ENCODE measurements at regions not wholly inside any gene's neighbourhood (a gene's known extent, or its start where the extent isn't known, plus 50 kb on each side); places are given as distances from the start of the nearest gene placed in this dataset.

DNA sequence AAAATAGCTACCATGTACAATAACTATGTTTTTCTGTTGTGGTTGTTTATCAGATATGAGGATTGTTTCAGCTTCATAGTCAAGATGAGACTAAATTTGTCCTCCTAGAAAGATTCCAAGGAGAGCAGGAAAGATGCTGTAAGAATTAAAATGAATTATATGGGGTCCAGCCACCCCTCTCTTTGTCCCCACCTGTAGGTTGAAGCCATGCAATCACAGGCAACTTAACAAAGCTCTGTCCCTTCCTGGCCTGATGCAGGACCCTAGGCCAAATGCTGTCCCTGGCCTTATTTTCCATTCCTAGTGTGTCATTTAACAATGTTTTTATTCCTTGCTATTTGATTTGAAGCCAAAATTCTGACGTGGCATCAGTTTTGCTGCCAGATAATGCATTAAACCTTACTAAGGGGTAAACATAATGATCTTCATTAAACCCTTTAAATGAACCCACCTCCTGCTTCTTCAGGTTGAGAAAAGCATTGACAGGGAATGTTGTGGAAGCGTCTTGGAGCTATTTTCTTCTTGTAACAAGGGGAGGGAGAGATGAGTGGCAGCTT lies 240.9 kb upstream of the ZNF521 start:
- H3K9me3 ChIP-seq (ENCODE audit: control insufficient read depth, insufficient read depth, low read length), result no peaks in the 10 kb centered on the region
- H3K36me3 ChIP-seq (ENCODE audit: control insufficient read depth, insufficient read depth, low read length), result no peaks in the 10 kb centered on the region
- H3K27me3 ChIP-seq (ENCODE audit: control insufficient read depth, insufficient read depth, low read length), result no peaks in the 10 kb centered on the region
- H3K4me3 ChIP-seq (ENCODE audit: low read length), result no peak overlapping the region
- Mint-ChIP-seq H3K27ac (no peak overlapping the region), H3K27me3 (ENCODE audit: low read depth in 2 of 2) (no peaks in the 10 kb centered on the region), H3K9me3 (no peaks in the 10 kb centered on the region), H3K4me1 (no peaks in the 10 kb centered on the region), H3K4me3 (no peak overlapping the region), H3K36me3 (no peaks in the 10 kb centered on the region)
- TF ChIP-seq, protein P1, sequence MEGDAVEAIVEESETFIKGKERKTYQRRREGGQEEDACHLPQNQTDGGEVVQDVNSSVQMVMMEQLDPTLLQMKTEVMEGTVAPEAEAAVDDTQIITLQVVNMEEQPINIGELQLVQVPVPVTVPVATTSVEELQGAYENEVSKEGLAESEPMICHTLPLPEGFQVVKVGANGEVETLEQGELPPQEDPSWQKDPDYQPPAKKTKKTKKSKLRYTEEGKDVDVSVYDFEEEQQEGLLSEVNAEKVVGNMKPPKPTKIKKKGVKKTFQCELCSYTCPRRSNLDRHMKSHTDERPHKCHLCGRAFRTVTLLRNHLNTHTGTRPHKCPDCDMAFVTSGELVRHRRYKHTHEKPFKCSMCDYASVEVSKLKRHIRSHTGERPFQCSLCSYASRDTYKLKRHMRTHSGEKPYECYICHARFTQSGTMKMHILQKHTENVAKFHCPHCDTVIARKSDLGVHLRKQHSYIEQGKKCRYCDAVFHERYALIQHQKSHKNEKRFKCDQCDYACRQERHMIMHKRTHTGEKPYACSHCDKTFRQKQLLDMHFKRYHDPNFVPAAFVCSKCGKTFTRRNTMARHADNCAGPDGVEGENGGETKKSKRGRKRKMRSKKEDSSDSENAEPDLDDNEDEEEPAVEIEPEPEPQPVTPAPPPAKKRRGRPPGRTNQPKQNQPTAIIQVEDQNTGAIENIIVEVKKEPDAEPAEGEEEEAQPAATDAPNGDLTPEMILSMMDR (IDR thresholded peaks at IDR 0.05), result no peak
- H3K27ac ChIP-seq (ENCODE audit: low read length), result no peak overlapping the region
- ATAC-seq (no peak), DNase-seq (no peak)
- no peaks in the 10 kb centered on the region for H3K4me1 ChIP-seq (ENCODE audit: control insufficient read depth, insufficient read depth, low read length)
- intact Hi-C loops (cut with micrococcal nuclease), result no loop called here
- 86% methylated on average over 2 of the region's 2 CpGs for WGBS (ENCODE audit: insufficient coverage)

DNA sequence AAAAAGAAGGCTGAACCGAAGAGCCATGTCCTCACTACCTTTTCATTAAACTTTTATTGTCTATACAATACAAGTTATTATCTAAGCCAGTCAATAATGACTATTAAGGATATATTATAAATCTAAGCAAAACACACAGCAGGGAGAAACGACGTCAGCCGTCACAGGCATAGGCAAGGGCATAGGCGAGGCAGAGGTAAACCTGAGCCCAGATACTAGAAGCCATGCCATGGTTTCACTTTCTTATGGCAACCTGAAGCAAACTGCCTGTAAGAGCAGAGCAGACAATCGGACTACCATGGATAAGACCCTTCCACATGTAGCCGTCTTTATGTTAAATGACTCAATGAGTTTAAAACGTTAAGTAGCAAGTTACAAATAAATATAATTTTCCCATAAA lies 238.5 kb upstream of the ZNF521 start:
- no peak overlapping the region for H3K4me3 Mint-ChIP-seq
- no peaks in the 10 kb centered on the region for H3K27me3 Mint-ChIP-seq (ENCODE audit: low read depth in 2 of 2)
- TF ChIP-seq, protein P1 (IDR thresholded peaks at IDR 0.05), result no peak
- Histone ChIP-seq H3K4me3 (ENCODE audit: low read length) (no peak overlapping the region), H3K4me1 (ENCODE audit: control insufficient read depth, insufficient read depth, low read length) (no peaks in the 10 kb centered on the region), H3K9me3 (ENCODE audit: control insufficient read depth, insufficient read depth, low read length) (no peaks in the 10 kb centered on the region), H3K27me3 (ENCODE audit: control insufficient read depth, insufficient read depth, low read length) (no peaks in the 10 kb centered on the region), H3K27ac (ENCODE audit: low read length) (no peak overlapping the region), H3K36me3 (ENCODE audit: control insufficient read depth, insufficient read depth, low read length) (no peaks in the 10 kb centered on the region)
- intact Hi-C loops (cut with micrococcal nuclease), result no loop called here
- 95% methylated on average over 5 of the region's 8 CpGs for WGBS (ENCODE audit: insufficient coverage)
- peaks cover 0 to 3% of the 10 kb centered on the region in 2 donors for H3K9me3 Mint-ChIP-seq
- no peak overlapping the region for H3K27ac Mint-ChIP-seq
- H3K4me1 Mint-ChIP-seq, result no peaks in the 10 kb centered on the region
- ATAC-seq (no peak), DNase-seq (no peak)
- H3K36me3 Mint-ChIP-seq, result no peaks in the 10 kb centered on the region

DNA sequence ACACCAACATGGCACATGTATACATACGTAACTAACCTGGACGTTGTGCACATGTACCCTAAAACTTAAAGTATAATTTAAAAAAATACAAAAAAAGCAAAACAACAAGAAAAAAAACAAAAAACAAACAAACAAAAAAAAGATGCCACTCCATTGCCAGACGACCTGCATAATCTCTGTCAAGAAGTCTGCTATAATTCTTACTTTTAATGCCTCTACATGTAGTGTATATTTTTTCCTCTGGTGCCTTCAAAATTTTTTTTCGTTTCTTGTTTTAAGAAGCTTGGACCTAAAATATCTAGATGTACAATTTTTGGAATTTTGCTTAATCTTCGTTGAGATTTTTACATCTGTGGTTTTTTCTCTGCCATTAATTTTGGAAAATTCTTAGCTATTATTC lies 235.6 kb upstream of the ZNF521 start:
- no peaks in the 10 kb centered on the region for H3K36me3 Mint-ChIP-seq
- 100% methylated on average over 2 of the region's 5 CpGs for WGBS (ENCODE audit: insufficient coverage)
- H3K9me3 ChIP-seq (ENCODE audit: control insufficient read depth, insufficient read depth, low read length), result no peaks in the 10 kb centered on the region

DNA sequence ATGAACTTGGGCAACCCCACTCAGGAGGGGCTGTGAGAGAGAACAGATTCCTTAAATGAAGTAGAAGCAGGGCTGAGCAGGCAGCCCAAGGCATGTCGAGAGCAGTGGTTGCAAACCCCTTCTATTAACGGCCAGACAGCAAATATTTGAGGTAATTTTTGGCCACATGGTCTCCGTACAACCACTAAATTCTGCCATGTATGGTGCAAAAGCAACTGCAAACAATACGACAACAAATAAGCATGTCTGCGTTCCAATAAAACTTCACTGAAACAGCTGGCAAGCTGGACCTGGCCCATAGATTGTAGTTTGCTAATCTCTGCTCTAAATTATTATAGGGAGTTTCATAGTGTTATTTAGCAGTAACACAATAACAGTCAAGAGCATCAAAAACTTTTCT lies 217.0 kb upstream of the ZNF521 start:
- Mint-ChIP-seq H3K27ac (no peak overlapping the region), H3K36me3 (no peaks in the 10 kb centered on the region), H3K4me3 (no peak overlapping the region), H3K4me1 (no peaks in the 10 kb centered on the region), H3K27me3 (ENCODE audit: low read depth in 2 of 2) (no peaks in the 10 kb centered on the region), H3K9me3 (no peaks in the 10 kb centered on the region)
- WGBS (ENCODE audit: insufficient coverage), result 87% methylated on average over 5 of the region's 5 CpGs
- TF ChIP-seq, protein P1 (IDR thresholded peaks at IDR 0.05), result no peak
- intact Hi-C loops (cut with micrococcal nuclease), result no loop called here
- Histone ChIP-seq H3K4me3 (ENCODE audit: low read length) (no peak overlapping the region), H3K36me3 (ENCODE audit: control insufficient read depth, insufficient read depth, low read length) (no peaks in the 10 kb centered on the region), H3K9me3 (ENCODE audit: control insufficient read depth, insufficient read depth, low read length) (no peaks in the 10 kb centered on the region), H3K27ac (ENCODE audit: low read length) (no peak overlapping the region), H3K4me1 (ENCODE audit: control insufficient read depth, insufficient read depth, low read length) (no peaks in the 10 kb centered on the region), H3K27me3 (ENCODE audit: control insufficient read depth, insufficient read depth, low read length) (no peaks in the 10 kb centered on the region)
- no peak for ATAC-seq
- DNase-seq, result no peak

More for the DNA sequence above, 235.6 kb upstream of the ZNF521 start:
- H3K27me3 ChIP-seq (ENCODE audit: control insufficient read depth, insufficient read depth, low read length), result no peaks in the 10 kb centered on the region
- H3K4me1 ChIP-seq (ENCODE audit: control insufficient read depth, insufficient read depth, low read length), result no peaks in the 10 kb centered on the region
- TF ChIP-seq, protein P1 (IDR thresholded peaks at IDR 0.05), result no peak
- H3K36me3 ChIP-seq (ENCODE audit: control insufficient read depth, insufficient read depth, low read length), result no peaks in the 10 kb centered on the region
- H3K27ac ChIP-seq (ENCODE audit: low read length), result no peak overlapping the region
- Mint-ChIP-seq H3K4me1 (no peaks in the 10 kb centered on the region), H3K4me3 (no peak overlapping the region), H3K9me3 (peaks cover 0 to 3% of the 10 kb centered on the region in 2 donors), H3K27me3 (ENCODE audit: low read depth in 2 of 2) (peaks cover 0 to 8% of the 10 kb centered on the region in 2 donors), H3K27ac (no peak overlapping the region)
- ATAC-seq, result no peak
- intact Hi-C loops (cut with micrococcal nuclease), result no loop called here
- no peak for DNase-seq
- H3K4me3 ChIP-seq (ENCODE audit: low read length), result no peak overlapping the region

Data from natural killer cell (primary cell).